ENCODE measurements at regions not wholly inside any gene's neighbourhood (a gene's known extent, or its start where the extent isn't known, plus 50 kb on each side); places are given as distances from the start of the nearest gene placed in this dataset.
"Not testable (repeated sequence)": the region's sequence is repeated elsewhere in the genome, so short reads cannot be mapped to it uniquely, and the experiment has no call there.

GRCh38 chr7:81165070-81165469, 246.2 kb upstream of the SEMA3C start:
- no peak for DNase-seq

DNA sequence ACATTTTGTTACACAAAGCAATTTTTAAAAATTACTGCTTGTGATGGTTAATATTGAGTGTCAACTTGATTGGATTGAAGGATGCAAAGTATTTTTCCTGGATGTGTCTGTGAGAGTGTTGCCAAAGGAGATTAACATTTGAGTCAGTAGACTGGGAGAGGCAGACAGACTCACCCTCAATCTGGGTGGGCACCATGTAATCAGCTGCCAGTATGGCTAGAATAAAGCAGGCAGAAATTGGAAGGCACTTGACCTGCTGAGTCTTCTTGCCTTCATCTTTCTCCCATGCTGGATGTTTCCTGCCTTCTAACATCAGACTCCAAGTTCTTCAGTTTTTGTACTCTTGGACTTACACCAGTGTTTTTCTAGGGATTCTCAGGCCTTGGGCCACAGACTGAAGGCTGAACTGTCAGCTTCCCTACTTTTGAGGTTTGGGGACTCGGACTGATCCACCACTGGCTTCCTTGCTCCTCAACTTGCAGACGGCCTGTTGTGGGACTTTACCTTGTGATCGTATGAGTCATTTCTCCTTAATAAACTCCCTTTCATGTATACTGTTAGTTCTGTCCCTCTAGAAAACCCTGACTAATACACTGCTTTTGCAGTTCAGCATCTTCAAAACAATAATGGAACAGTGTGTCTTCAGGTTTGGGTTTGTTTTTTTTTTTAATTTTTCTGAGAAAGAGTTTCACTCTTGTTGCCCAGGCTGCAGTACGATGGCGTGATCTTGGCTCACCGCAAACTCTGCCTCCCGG, 244.1 kb upstream of the SEMA3C start:
- no peak for DNase-seq

GRCh38 chr7:81162234-81162633, 243.4 kb upstream of the SEMA3C start:
- DNase-seq, result no peak

GRCh38 chr7:81161451-81162075, 242.7 kb upstream of the SEMA3C start:
- DNase-seq, result peak; percentile 92

DNA sequence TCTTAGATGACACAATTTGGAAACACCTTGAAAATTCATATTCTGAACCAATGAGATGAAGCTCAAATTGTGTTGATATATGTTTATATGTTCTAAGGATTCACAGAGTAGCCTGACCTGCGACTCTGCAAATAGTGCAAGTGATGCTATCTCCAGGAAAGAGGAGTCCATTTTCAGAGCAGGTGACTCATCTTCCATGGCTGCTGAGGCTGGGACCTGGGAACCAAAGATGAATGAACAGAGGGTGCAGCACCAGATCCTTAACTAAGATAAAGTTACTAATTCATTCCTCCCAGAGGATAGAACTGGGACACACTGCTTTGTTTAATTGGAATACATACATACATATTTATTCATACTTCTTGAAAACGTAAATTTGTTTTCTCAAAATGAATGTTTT, 240.6 kb upstream of the SEMA3C start:
- no peak for DNase-seq

DNA sequence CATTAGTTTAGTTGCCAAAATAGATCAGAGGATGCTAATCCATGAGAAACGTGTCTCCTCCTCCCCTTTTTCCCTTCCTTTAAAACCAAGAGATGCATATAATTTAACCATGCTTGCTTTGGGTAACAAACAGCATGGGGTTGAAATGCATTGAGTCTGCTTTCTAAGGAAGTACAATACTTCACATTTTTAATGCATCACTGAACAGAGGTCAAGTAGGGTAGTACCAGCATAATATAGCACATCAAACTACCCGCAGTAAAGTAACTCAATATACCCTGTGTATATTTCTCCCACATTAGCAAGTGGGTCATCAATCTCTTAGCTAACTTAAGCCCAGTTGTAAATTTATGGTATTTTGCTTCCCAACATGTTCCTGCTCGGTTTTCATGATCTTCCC, 239.3 kb upstream of the SEMA3C start:
- peak; percentile 68 for DNase-seq

DNA sequence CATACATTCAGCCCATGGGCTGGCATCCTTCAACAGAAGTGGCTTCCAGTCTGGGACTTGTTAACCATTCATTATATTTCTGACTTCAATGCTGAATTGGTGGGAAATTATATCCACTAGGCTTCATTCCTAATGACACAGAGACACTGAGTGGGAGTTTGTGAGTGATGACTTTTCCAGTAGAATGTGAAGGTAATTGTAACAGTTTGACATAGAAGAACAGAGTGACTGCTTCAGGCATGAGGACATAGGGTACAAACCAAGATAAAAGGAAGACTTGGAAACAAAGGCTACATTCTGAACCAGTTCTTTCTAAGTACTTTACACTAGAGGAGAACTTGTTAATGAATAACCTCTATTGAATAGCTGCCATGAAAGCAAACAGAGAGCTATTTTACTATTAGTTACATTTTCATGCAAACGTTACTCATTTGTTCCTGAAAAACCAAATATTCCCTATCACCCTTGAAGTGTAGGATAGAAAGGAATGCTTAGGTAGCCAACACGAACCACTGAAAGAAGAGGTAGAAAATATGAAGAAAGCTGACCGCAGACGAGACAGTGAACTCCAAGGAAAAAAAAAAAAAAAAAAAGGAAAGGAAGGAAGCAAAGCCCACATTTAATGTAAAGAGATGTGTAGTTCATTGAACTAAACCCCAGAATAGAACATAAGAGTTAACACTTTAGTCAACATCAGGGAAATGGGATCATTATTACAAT, 237.0 kb upstream of the SEMA3C start:
- no peak for DNase-seq

- DNase-seq, result no peak
These were observed 235.7 kb upstream of the SEMA3C start for GRCh38 chr7:81154565-81154964.

DNA sequence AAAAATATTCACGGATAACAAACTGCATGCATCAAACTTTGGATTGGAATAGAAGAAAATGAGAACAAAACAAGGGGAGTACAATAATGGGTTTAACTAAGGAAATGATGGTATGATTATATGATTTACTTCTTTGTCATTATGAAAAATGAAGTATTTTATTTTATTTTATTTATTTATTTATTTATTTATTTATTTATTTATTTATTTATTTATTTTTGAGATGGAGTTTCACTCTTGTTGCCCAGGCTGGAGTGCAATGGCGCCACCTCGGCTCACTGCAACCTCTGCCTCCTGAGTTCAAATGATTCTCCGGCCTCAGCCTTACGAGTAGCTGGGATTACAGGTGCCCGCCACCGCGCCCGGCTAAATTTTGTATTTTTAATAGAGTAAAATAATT, 234.1 kb upstream of the SEMA3C start:
- not testable (repeated sequence) for DNase-seq

DNA sequence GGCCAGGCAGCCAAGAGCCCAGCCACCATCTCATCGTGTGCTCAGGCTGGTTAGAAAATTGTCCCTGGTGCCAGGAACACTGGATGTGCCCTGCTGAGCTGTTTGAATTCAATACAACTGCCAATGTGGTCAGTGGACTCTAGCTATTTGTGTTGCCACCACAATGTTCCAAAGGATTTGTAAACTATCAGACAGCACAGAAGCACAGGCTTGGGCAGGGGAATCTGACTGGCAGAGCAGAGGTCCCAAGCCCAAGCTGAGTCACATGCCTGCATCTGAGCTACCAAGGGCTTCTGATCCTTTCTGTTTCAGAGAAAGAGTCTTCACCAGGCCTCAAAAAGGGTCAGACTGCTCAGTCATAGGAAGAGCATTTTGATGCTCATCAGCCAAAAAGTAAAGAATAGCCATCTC, 232.1 kb upstream of the SEMA3C start:
- DNase-seq, result no peak

DNA sequence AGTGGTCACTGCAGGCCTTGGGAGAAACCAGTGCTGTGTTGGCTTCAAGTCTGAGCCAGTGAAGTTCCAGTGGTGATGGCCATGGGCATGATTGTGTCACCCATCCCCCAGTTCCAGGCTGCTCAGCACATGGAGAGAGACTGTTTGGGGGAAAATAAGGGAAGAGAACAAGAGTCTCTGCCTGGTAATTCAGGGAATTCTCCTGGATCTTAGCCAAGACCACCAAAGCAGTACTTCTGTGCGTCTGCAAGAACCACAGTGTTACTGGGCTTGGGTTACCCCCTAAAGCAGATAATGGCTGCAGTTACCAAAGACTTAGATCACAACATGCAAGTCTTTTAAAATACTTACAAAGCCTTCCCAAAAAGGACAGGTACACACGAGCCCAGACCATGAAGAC, 225.0 kb upstream of the SEMA3C start:
- DNase-seq, result no peak

- DNase-seq, result not testable (repeated sequence)
These were observed 222.7 kb upstream of the SEMA3C start for GRCh38 chr7:81141257-81142205.

DNA sequence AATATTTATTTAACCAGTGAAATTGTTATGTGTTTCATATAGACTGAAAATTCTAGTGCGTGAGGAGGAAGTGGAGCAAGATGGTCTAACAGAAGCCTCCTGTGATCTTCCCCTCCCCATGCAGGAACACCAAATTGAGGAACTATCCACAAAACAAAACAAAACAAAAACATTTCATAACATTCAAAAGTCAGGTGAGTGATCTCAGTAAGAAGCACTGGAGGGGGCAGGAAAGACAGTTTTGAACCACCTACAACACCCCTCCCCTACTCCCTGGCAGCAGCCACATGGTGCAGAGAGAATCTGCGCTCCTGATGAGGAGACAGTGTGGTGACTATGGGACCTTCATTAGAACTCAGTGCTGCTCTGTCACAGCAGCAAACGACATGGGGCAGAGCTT, 221.9 kb upstream of the SEMA3C start:
- DNase-seq, result no peak

GRCh38 chr7:81140252-81140651, 221.4 kb upstream of the SEMA3C start:
- DNase-seq, result no peak

DNA sequence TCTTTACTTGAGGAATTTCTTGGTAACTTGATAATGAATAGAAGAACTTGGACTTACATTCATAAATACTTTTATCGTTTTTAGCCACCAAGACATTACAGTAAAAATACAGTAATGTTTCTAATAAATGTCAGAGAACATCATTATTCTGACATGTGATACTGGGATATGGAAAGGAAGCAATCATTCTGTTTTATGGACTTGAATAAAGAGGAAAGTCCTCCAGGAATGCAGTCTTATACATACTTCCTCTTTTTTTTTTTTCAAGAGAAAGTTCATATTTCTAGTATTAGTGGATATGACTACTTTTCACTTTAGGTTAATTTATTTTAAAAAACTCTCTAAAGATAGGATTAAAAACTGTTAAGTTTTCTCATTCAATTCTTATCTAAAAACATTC, 220.0 kb upstream of the SEMA3C start:
- no peak for DNase-seq

- DNase-seq, result no peak
These were observed 216.5 kb upstream of the SEMA3C start for GRCh38 chr7:81135324-81135723.

DNA sequence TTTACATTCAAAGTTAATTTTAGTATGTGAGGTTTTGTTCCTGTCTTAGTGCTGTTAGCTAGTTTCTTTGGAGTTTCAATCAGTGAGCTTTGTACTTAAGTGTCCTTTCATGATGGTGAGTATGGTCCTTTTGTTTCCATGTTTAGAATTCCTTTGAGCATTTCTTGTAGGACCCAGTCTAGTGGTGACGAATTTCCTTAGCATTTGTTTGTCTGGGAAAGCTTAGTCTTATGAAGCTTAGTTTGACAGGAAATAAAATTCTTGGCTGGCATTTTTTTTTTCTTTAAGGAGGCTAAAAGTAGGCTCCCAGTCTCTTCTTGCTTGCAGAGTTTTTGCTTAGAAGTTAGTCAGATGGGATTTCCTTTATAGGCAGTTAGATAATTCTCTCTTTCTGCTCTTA, 209.2 kb upstream of the SEMA3C start:
- DNase-seq, result no peak

DNA sequence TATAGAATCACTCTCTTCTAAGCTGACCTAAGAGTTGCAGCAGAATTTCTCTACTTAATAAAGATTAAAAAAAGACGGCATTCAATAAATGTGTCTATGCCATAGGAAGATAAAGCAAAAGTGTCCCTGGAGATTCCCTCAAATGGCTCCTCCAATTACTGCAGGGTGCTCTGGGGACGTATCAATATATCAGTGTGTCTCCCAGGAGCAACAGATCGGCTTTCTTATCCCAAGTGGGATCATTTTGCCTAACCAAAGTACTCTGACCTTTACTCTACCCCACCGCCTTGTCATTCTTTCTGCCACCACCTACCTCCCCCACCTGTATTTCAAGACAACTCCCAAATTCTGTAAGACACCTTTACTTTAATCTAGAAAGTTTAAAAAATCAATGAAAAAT, 202.0 kb upstream of the SEMA3C start:
- DNase-seq, result peak; percentile 83

DNA sequence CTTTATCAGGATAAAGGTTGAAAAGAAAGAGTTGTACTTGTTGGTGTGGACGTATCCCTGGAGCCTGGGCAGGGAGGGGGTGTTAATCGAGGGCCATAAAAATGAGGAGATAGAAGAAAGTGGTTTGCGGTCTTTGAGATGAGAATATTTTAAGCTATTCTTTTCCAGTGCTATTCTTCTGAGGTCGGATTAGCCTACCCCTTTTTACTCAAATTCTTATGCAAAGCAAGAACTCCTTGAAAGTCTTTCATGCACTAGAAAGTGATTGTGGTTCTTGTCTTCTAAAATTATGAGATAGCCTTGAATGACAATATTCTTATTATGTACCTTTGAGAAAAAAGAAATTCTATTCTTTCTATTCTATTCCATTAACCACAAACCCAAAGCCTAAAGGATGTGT, 201.3 kb upstream of the SEMA3C start:
- DNase-seq, result no peak

- DNase-seq, result no peak
These were observed 195.8 kb upstream of the SEMA3C start for GRCh38 chr7:81114633-81115032.

- no peak for DNase-seq
These were observed 193.9 kb upstream of the SEMA3C start for GRCh38 chr7:81112731-81113130.

- DNase-seq, result no peak
These were observed 193.1 kb upstream of the SEMA3C start for GRCh38 chr7:81111781-81112540.

Measured in NCI-H2171 (cell line).